ENCODE measurements at regions not wholly inside any gene's neighbourhood (a gene's known extent, or its start where the extent isn't known, plus 50 kb on each side); places are given as distances from the start of the nearest gene placed in this dataset.

DNA sequence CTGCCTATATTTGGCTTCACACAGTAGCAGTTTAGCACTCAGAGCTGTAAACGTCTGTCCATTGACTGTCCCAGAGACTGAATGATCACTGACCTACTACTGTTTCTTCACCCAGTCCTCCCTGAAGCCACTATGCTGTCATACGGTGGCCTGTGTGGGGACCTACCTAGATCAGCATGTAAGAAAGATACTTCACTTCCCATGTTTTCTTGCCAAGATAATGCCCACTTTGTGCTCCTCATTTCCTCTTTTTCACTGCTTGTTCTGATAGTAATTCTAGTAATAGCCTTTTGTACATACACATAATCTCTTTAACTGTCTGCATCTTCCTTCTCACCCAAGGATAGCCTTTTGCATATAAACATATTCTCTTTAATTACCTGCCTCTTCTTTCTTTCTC is 109.9 kb upstream of the TIAM2 start:
- H3K4me1 Mint-ChIP-seq (ENCODE audit: unreplicated experiment): peaks cover 4% of the 10 kb centered on the region
- H3K4me3 Mint-ChIP-seq (ENCODE audit: unreplicated experiment): no peak overlapping the region
- H3K9me3 Mint-ChIP-seq (ENCODE audit: unreplicated experiment): no peaks in the 10 kb centered on the region
- no peak for DNase-seq (ENCODE audit: extremely low spot score, unreplicated experiment)
- H3K36me3 Mint-ChIP-seq (ENCODE audit: unreplicated experiment): peaks cover 16% of the 10 kb centered on the region
- H3K27me3 Mint-ChIP-seq (ENCODE audit: unreplicated experiment): no peaks in the 10 kb centered on the region
- TF ChIP-seq, protein P1, sequence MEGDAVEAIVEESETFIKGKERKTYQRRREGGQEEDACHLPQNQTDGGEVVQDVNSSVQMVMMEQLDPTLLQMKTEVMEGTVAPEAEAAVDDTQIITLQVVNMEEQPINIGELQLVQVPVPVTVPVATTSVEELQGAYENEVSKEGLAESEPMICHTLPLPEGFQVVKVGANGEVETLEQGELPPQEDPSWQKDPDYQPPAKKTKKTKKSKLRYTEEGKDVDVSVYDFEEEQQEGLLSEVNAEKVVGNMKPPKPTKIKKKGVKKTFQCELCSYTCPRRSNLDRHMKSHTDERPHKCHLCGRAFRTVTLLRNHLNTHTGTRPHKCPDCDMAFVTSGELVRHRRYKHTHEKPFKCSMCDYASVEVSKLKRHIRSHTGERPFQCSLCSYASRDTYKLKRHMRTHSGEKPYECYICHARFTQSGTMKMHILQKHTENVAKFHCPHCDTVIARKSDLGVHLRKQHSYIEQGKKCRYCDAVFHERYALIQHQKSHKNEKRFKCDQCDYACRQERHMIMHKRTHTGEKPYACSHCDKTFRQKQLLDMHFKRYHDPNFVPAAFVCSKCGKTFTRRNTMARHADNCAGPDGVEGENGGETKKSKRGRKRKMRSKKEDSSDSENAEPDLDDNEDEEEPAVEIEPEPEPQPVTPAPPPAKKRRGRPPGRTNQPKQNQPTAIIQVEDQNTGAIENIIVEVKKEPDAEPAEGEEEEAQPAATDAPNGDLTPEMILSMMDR (IDR thresholded peaks at IDR 0.05): no peak
- H3K27ac Mint-ChIP-seq (ENCODE audit: unreplicated experiment): no peak overlapping the region

DNA sequence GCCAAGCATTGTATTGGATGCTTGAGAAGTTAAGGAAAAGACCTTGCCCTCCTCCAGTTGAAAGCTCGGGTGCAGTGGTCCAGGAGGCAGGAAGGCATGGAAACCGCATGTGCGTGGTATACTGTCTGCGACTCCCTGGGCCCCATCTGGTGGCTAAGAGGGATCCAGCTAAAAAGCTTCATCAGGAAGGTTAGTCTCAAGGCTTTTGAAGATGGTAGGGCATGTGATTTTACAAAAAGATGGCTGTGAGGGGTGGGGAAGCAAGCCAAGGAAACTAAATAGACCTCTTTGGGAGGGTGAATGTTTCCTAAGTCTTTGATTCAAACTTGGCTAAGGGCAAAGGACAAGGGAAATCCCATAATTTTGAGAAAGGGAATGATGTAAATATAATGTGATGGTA is 109.1 kb upstream of the TIAM2 start:
- no peak for DNase-seq (ENCODE audit: extremely low spot score, unreplicated experiment)
- H3K4me3 Mint-ChIP-seq (ENCODE audit: unreplicated experiment): no peak overlapping the region
- H3K27me3 Mint-ChIP-seq (ENCODE audit: unreplicated experiment): no peaks in the 10 kb centered on the region
- TF ChIP-seq, protein P1 (IDR thresholded peaks at IDR 0.05): no peak
- no peak overlapping the region for H3K27ac Mint-ChIP-seq (ENCODE audit: unreplicated experiment)
- no peaks in the 10 kb centered on the region for H3K9me3 Mint-ChIP-seq (ENCODE audit: unreplicated experiment)
- H3K4me1 Mint-ChIP-seq (ENCODE audit: unreplicated experiment): peaks cover 6% of the 10 kb centered on the region
- H3K36me3 Mint-ChIP-seq (ENCODE audit: unreplicated experiment): peaks cover 18% of the 10 kb centered on the region

DNA sequence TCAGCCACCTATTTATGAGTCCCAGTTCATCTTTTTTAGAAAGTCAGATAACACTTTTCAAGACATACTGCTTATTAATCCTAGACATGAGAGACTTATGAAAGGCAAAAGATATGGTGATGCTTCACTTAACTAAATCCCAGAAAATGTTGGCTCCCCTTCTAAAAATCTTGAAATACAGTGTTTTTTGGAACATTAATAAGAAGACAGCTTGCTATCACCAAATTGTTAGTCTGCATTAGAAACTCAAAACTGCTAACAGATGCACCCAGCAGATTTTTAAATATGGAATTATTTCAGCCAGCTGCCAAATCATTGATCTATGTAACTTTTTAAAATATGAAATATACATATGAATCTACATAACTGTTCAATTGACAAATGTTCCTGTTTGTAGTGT is 108.6 kb upstream of the TIAM2 start:
- no peaks in the 10 kb centered on the region for H3K27me3 Mint-ChIP-seq (ENCODE audit: unreplicated experiment)
- H3K4me1 Mint-ChIP-seq (ENCODE audit: unreplicated experiment): peaks cover 6% of the 10 kb centered on the region
- no peak for DNase-seq (ENCODE audit: extremely low spot score, unreplicated experiment)
- H3K36me3 Mint-ChIP-seq (ENCODE audit: unreplicated experiment): peaks cover 18% of the 10 kb centered on the region
- no peaks in the 10 kb centered on the region for H3K9me3 Mint-ChIP-seq (ENCODE audit: unreplicated experiment)
- no peak overlapping the region for H3K27ac Mint-ChIP-seq (ENCODE audit: unreplicated experiment)
- no peak overlapping the region for H3K4me3 Mint-ChIP-seq (ENCODE audit: unreplicated experiment)
- TF ChIP-seq, protein P1 (IDR thresholded peaks at IDR 0.05): no peak

DNA sequence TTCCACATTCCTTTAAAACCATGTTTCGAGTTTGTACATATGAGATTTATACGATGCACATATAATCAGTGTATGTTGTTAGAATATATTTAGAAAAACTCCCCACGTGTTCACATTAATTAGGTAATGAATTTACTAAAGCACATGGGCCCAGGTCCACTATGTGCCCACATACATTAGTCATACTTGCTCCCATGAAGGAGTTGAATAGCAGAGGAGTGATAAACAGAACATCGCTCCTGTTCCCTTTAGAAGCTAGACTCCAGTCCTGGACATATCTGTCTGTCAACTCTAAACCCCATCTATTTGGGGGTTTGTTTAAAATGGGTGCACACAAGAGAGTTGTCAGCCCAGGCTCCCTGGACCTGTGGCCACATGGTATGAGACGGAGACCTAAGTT is 108.1 kb upstream of the TIAM2 start:
- H3K4me1 Mint-ChIP-seq (ENCODE audit: unreplicated experiment): peaks cover 6% of the 10 kb centered on the region
- H3K27me3 Mint-ChIP-seq (ENCODE audit: unreplicated experiment): no peaks in the 10 kb centered on the region
- no peak for DNase-seq (ENCODE audit: extremely low spot score, unreplicated experiment)
- no peak overlapping the region for H3K27ac Mint-ChIP-seq (ENCODE audit: unreplicated experiment)
- peaks cover 18% of the 10 kb centered on the region for H3K36me3 Mint-ChIP-seq (ENCODE audit: unreplicated experiment)
- TF ChIP-seq, protein P1 (IDR thresholded peaks at IDR 0.05): no peak
- H3K9me3 Mint-ChIP-seq (ENCODE audit: unreplicated experiment): no peaks in the 10 kb centered on the region
- H3K4me3 Mint-ChIP-seq (ENCODE audit: unreplicated experiment): no peak overlapping the region

DNA sequence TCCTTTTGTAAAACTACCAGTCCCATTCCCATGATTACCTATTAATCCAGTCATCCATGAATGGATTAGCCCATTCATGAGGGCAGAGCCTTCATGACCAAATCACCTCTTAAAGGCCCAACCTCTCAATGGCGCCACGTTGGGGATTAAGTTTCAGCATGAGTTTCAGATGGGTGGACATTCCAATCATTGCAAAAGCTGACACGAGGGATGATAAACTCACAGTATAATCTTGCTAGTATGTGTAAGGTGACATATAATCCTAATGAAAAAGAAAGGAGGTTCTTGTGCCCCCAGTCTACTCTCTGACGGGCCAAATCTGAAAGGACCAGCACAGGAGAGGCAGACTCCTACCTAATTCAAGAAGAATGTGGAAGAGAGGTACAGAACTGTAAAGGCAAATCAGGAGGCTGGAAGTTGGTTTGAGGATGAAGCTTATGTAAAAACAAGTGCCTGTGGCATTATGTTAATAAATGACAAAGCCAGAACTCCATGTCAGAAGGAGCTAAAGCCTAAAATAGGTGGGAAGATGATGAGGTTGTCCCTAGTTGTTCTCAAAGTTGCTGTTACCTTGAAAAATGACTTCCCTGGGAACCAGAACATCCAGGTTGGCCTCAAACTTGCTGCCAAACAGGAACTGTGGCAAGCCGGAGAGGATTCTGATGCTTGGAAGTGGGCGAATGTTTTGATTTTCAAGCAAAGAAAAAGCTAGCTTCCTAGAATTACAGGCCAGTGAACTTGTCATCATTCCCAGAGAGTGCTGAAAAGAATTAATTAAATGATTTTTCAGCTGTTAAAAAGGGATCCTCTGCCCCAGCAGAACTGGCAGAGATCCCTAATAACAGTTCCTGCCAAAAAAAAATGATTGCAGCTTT is 106.5 kb upstream of the TIAM2 start:
- Mint-ChIP-seq H3K27ac (ENCODE audit: unreplicated experiment) (peak overlapping the region; percentile 7), H3K36me3 (ENCODE audit: unreplicated experiment) (peaks cover 10% of the 10 kb centered on the region), H3K4me3 (ENCODE audit: unreplicated experiment) (no peak overlapping the region), H3K27me3 (ENCODE audit: unreplicated experiment) (no peaks in the 10 kb centered on the region), H3K9me3 (ENCODE audit: unreplicated experiment) (no peaks in the 10 kb centered on the region), H3K4me1 (ENCODE audit: unreplicated experiment) (peaks cover 19% of the 10 kb centered on the region)
- no peak for DNase-seq (ENCODE audit: extremely low spot score, unreplicated experiment)
- TF ChIP-seq, protein P1 (IDR thresholded peaks at IDR 0.05): no peak
